ENCODE measurements at regions not wholly inside any gene's neighbourhood (a gene's known extent, or its start where the extent isn't known, plus 50 kb on each side); places are given as distances from the start of the nearest gene placed in this dataset.
"Not testable (repeated sequence)": the region's sequence is repeated elsewhere in the genome, so short reads cannot be mapped to it uniquely, and the experiment has no call there.

DNA sequence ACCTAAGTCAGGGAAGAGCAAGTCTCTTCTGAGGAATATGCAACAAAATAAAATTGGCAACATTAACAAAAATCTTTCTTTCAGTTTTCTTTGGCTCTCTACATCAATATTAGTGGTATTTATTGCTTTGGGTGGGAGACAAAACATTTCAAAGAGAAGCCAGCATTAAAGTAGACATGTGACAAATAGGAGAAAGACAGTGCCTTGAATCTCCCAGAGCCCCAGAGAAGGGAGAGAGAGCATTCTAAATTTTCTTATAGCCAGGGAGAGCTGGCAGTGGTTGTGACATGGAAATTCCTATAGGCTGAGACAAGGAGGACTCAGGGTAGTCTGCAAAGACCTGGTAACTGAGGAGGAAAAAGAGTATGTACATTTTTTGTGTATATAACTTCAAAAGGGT, 79.4 kb upstream of the NREP start:
- FAIRE-seq = no peak
- no peak for DNase-seq (ENCODE audit: insufficient read length, low spot score)

DNA sequence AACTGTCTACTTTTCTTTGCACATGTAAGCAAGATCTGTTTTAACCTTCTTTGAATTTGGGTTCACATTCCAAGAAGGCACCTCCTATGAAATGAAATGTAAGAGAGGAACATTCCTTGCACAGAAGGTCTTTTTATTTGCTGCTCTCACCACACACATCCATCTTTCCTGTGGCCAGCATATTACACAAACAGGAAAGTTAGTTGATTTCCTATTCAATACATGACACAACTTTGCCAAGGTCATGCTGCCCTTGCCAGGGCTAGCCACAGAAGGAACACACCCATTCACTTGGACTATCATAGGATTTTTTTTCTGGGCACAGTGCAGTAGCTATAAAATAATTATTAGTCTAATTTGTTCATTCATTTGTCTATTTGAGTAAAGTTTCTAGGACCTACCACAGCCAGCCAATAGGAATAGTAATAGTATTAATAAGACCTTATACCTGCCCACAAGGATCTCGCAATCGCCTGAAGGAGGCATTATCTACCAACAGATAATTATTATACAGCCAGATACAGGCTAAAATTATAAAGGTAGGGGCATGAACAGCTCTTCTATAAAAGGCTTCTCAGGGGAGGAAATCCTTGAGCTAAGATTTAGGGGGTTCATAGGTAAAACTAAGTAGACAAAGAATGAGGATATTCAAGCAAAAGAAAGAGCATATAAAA, 78.1 kb upstream of the NREP start:
- FAIRE-seq (no peak), DNase-seq (ENCODE audit: insufficient read length, low spot score) (no peak)

DNA sequence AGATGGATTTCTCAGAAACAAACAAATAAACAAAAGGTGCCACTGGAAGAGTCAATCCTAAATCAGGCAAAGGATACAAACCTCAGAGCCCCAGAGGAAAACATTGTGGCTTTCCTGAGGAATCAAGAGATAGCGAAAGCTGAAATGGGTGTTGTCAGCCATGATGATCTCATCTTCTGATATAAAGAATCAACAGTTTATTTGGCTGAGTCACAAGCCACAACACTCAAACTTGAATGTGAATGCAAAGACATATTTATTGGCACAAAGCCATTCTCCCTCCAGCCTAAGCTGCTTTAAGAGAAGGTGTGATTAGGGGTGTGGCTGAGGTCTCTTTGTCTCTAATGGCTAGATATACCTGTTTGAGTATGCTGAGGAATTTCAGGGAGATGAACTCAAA, 73.3 kb upstream of the NREP start:
- FAIRE-seq (peak; percentile 14), DNase-seq (ENCODE audit: insufficient read length, low spot score) (no peak)

- no peak for DNase-seq (ENCODE audit: insufficient read length, low spot score)
Measured at GRCh38 chr5:111829701-111830100, 72.7 kb upstream of the NREP start.

GRCh38 chr5:111826064-111826463, 69.1 kb upstream of the NREP start:
- DNase-seq (ENCODE audit: insufficient read length, low spot score) (no peak), FAIRE-seq (no peak)

More at GRCh38 chr5:111829701-111830100, 72.7 kb upstream of the NREP start:
- FAIRE-seq = no peak

GRCh38 chr5:111820072-111820471, 63.1 kb upstream of the NREP start:
- FAIRE-seq = no peak
- no peak for DNase-seq (ENCODE audit: insufficient read length, low spot score)

DNA sequence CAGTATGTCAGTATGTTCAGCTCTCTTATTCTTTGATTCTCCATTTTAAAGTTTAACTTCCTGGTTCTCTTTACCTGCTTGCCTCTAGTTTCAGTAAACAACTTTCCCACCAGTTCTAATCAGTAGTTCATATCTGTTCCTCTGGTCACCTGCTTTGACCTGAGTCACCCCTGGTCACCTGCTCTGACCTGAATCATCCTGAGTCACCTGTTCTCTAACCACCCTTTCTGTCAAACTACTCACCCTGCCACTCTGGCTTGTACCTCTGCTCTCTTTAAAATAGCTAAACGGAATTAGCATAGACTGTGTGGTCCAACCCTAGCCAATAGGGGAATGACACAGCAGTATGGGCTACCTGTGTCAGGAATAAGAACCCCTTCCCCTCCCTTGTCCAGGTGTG, 62.0 kb upstream of the NREP start:
- not testable (repeated sequence) for FAIRE-seq; DNase-seq (ENCODE audit: insufficient read length, low spot score)

GRCh38 chr5:111813537-111813936, 56.5 kb upstream of the NREP start:
- FAIRE-seq (no peak), DNase-seq (ENCODE audit: insufficient read length, low spot score) (no peak)

- DNase-seq (ENCODE audit: insufficient read length, low spot score) (no peak), FAIRE-seq (no peak)
Measured at GRCh38 chr5:111810112-111810511, 53.1 kb upstream of the NREP start.

Measured in GM19239 (cell line).